ENCODE measurements at regions not wholly inside any gene's neighbourhood (a gene's known extent, or its start where the extent isn't known, plus 50 kb on each side); places are given as distances from the start of the nearest gene placed in this dataset.

GRCh38 chr15:50825946-50826345 is 60.4 kb upstream of the SPPL2A start:
- intact Hi-C loops (cut with DNase I): no loop called here
- Histone ChIP-seq H3K27ac (no peak overlapping the region), H3K9me3 (no peaks in the 10 kb centered on the region), H3K4me1 (ENCODE audit: insufficient read depth) (no peaks in the 10 kb centered on the region), H3K27me3 (no peaks in the 10 kb centered on the region), H3K36me3 (no peaks in the 10 kb centered on the region), H3K4me3 (no peak overlapping the region)
- TF ChIP-seq POLR2A (IDR thresholded peaks at IDR 0.05): no peak
- no peak for TF ChIP-seq EP300 (IDR thresholded peaks at IDR 0.05)
- TF ChIP-seq CTCF (IDR thresholded peaks at IDR 0.05): no peak
- 21 to 45% (median 36%) methylated on average over 1 of the region's 1 CpG for WGBS, 3 donors
- DNase-seq: no peak

- TF ChIP-seq EP300 (IDR thresholded peaks at IDR 0.05) (no peak), CTCF (IDR thresholded peaks at IDR 0.05) (no peak), POLR2A (IDR thresholded peaks at IDR 0.05) (no peak)
- Histone ChIP-seq H3K4me1 (ENCODE audit: insufficient read depth) (no peaks in the 10 kb centered on the region), H3K27ac (no peak overlapping the region), H3K9me3 (no peaks in the 10 kb centered on the region), H3K36me3 (no peaks in the 10 kb centered on the region), H3K27me3 (no peaks in the 10 kb centered on the region), H3K4me3 (no peak overlapping the region)
- intact Hi-C loops (cut with DNase I): no loop called here
- 46 to 62% (median 57%) methylated on average over 2 of the region's 2 CpGs for WGBS, 3 donors
- no peak for DNase-seq
Observed at GRCh38 chr15:50824514-50824913, 59.0 kb upstream of the SPPL2A start.

- H3K36me3 ChIP-seq: no peaks in the 10 kb centered on the region
- H3K27me3 ChIP-seq: no peaks in the 10 kb centered on the region
- WGBS, 3 donors: 34 to 40% (median 35%) methylated on average over 3 of the region's 3 CpGs
- DNase-seq: no peak
- H3K4me1 ChIP-seq (ENCODE audit: insufficient read depth): no peaks in the 10 kb centered on the region
- intact Hi-C loops (cut with DNase I): no loop called here
- H3K27ac ChIP-seq: no peak overlapping the region
- no peak for TF ChIP-seq CTCF (IDR thresholded peaks at IDR 0.05)
- H3K4me3 ChIP-seq: no peak overlapping the region
- H3K9me3 ChIP-seq: no peaks in the 10 kb centered on the region
Observed at GRCh38 chr15:50823281-50823680, 57.8 kb upstream of the SPPL2A start.

- no peak for TF ChIP-seq CTCF (IDR thresholded peaks at IDR 0.05)
- H3K4me3 ChIP-seq: no peak overlapping the region
- no peaks in the 10 kb centered on the region for H3K27me3 ChIP-seq
- WGBS, 3 donors: 81 to 95% (median 89%) methylated on average over 3 of the region's 3 CpGs
- no peak for DNase-seq
- no peaks in the 10 kb centered on the region for H3K4me1 ChIP-seq (ENCODE audit: insufficient read depth)
- H3K27ac ChIP-seq: no peak overlapping the region
- H3K9me3 ChIP-seq: no peaks in the 10 kb centered on the region
- H3K36me3 ChIP-seq: no peaks in the 10 kb centered on the region
- intact Hi-C loops (cut with DNase I): no loop called here
Observed at GRCh38 chr15:50821476-50821875, 56.0 kb upstream of the SPPL2A start.

GRCh38 chr15:50820808-50821382 is 55.4 kb upstream of the SPPL2A start:
- 91 to 96% (median 93%) methylated on average over 6 of the region's 6 CpGs for WGBS, 3 donors
- Histone ChIP-seq H3K4me1 (ENCODE audit: insufficient read depth) (no peaks in the 10 kb centered on the region), H3K27me3 (no peaks in the 10 kb centered on the region), H3K27ac (no peak overlapping the region), H3K4me3 (no peak overlapping the region), H3K36me3 (no peaks in the 10 kb centered on the region), H3K9me3 (no peaks in the 10 kb centered on the region)
- intact Hi-C loops (cut with DNase I): no loop called here
- TF ChIP-seq CTCF (IDR thresholded peaks at IDR 0.05) (no peak), POLR2A (IDR thresholded peaks at IDR 0.05) (no peak), EP300 (IDR thresholded peaks at IDR 0.05) (no peak)
- no peak for DNase-seq
